Heart right ventricle (tissue), 16 donors: ENCODE measurements at regions not wholly inside any gene's neighbourhood (a gene's known extent, or its start where the extent isn't known, plus 50 kb on each side); places are given as distances from the start of the nearest gene placed in this dataset.
A peak's percentile ranks its signal among the peaks of the same experiment; 100 is the strongest.

Source experiments
- ATAC-seq, 8 donors: fragments of 200-7000 bp; cut with Tn5 transposase; one replicate each; pipeline ENCODE4 v1.9.1; 2020; ENCODE audit warnings: mild to moderate bottlenecking in 8 of 8, moderate library complexity in 8 of 8, moderate number of reproducible peaks in 1 of 8
- DNase-seq, 2 donors: peaks; one replicate each; pipeline ENCODE4 v3.0.0-alpha.2; 2020
- H3K27ac ChIP-seq, 10 donors: fragments of 200-600 bp; sonication (generic) in 2 of 10; one replicate each; pipeline versions ENCODE4 v1.5.0 to v1.8.0; 2020 to 2022; ENCODE audit warnings: mild to moderate bottlenecking in 3 of 10
- H3K27me3 ChIP-seq, 7 donors: fragments of 200-600 bp; one replicate each; pipeline ENCODE4 v1.8.0; 2021 to 2022; ENCODE audit warnings: mild to moderate bottlenecking in 2 of 7
- H3K36me3 ChIP-seq, 9 donors: fragments of 200-600 bp; sonication (generic) in 1 of 9; one replicate each; pipeline versions ENCODE4 v1.5.0 to v1.8.0; 2020 to 2022; ENCODE audit warnings: mild to moderate bottlenecking in 2 of 9
- H3K4me1 ChIP-seq, 9 donors: fragments of 200-600 bp; sonication (generic) in 1 of 9; one replicate each; pipeline versions ENCODE4 v1.5.0 to v1.8.0; 2020 to 2022; ENCODE audit warnings: mild to moderate bottlenecking in 4 of 9
- H3K4me3 ChIP-seq, 10 donors: fragments of 200-600 bp; sonication (generic) in 2 of 10; one replicate each; pipeline versions ENCODE4 v1.5.0 to v1.8.0; 2020 to 2022; ENCODE audit warnings: mild to moderate bottlenecking in 7 of 10, moderate library complexity in 2 of 10
- H3K9me3 ChIP-seq, 11 donors: fragments of 200-600 bp in 10 of 11; sonication (generic) in 2 of 11; one replicate each; pipeline versions ENCODE4 v1.5.0 to v1.8.0; 2013 to 2022; ENCODE audit warnings: mild to moderate bottlenecking in 2 of 11, control low read depth in 1 of 11, moderate library complexity in 1 of 11
- CTCF ChIP-seq, 9 donors: fragments of 200-600 bp; sonication (generic) in 2 of 9; IDR thresholded peaks; one replicate each; pipeline versions ENCODE4 v1.5.0 to v1.8.0; 2021 to 2022; ENCODE audit warnings: antibody characterized with exemption in 9 of 9, mild to moderate bottlenecking in 5 of 9, moderate library complexity in 1 of 9
- WGBS, 2 donors: extraction: QIAGEN DNeasy Blood & Tissue Kit; methylation state at CpG; one replicate each; pipeline ENCODE4 v1.1.7; 2013; ENCODE audit warnings: inconsistent platforms in 1 of 2; 5-methylcytosine and 5-hydroxymethylcytosine counted together
- intact Hi-C, 10 donors: fragments of 100-400 bp; cut with DNase I; formaldehyde crosslinking; loops; one replicate each; pipeline versions ENCODE4 v1.11.1 to v1.14.2; 2022
- donor health status: Arrhythmogenic right ventricular cardiomyopathy.
- donor health status: ischemic (EF 13 %, LVEDD 7.1; RV severe dilation, severe dysfunction).
- donor health status: healthy with polysubstance abuse.
- donor health status: DM: no; HTN: yes; CAD: no.
- donor health status: DM: no; HTN: no; CAD: no.
- donor health status: ischemic (EF 25% LVEDD 6.9; RV normal size, moderate dysfunction).
- donor health status: ischemic (EF 25% LVEDD 5.7; RV mildly dilated, moderate dysfunction).
- donor health status: healthy.
- donor health status: DM: yes; HTN: yes; CAD: no.
- donor health status: Ischemic cardiomyopathy.
- donor health status: ischemic (EF 35%, LVEDD 5.7; RV mildly dilated, moderate dysfunction).
- donor health status: nonischemic (EF 11% LVEDD 7.7; RV severe dilation, severe dysfunction).
- donor health status: DM: yes; HTN: yes; CAD: no.
- donor health status: PGD.
- donor health status: ischemic (EF 29% LVEDD 5.4; RV normal size, mild dysfunction).
- donor health status: nonischemic (EF 23%, LVEDD 6.1; RV moderate dilation, normal function).

- no peak for ATAC-seq
- intact Hi-C loops, result no loop called here
- TF ChIP-seq CTCF (IDR thresholded peaks at IDR 0.05), result no peak
- H3K36me3 ChIP-seq, result no peaks in the 10 kb centered on the region
- H3K4me3 ChIP-seq, result no peak overlapping the region
- no peaks in the 10 kb centered on the region for H3K4me1 ChIP-seq
- H3K27ac ChIP-seq, result no peak overlapping the region
- DNase-seq, result no peak
- H3K9me3 ChIP-seq, result peaks cover 0 to 6% (median 3%) of the 10 kb centered on the region in 11 donors
- H3K27me3 ChIP-seq, result peaks cover 0 to 16% (median 0%) of the 10 kb centered on the region in 7 donors
Measured at GRCh38 chr1:229098361-229098760, 172.6 kb upstream of the RAB4A start.

GRCh38 chr1:229098903-229099578 lies 171.9 kb upstream of the RAB4A start:
- H3K27me3 ChIP-seq, result peaks cover 0 to 16% (median 0%) of the 10 kb centered on the region in 7 donors
- DNase-seq, result no peak
- H3K27ac ChIP-seq, result no peak overlapping the region
- 75% methylated on average over 8 of the region's 8 CpGs for WGBS, 2 donors
- ATAC-seq, result no peak
- no peak for TF ChIP-seq CTCF (IDR thresholded peaks at IDR 0.05)
- no peaks in the 10 kb centered on the region for H3K4me1 ChIP-seq
- peaks cover 0 to 6% (median 3%) of the 10 kb centered on the region in 11 donors for H3K9me3 ChIP-seq
- no peaks in the 10 kb centered on the region for H3K36me3 ChIP-seq
- no peak overlapping the region for H3K4me3 ChIP-seq
- intact Hi-C loops, result no loop called here

DNA sequence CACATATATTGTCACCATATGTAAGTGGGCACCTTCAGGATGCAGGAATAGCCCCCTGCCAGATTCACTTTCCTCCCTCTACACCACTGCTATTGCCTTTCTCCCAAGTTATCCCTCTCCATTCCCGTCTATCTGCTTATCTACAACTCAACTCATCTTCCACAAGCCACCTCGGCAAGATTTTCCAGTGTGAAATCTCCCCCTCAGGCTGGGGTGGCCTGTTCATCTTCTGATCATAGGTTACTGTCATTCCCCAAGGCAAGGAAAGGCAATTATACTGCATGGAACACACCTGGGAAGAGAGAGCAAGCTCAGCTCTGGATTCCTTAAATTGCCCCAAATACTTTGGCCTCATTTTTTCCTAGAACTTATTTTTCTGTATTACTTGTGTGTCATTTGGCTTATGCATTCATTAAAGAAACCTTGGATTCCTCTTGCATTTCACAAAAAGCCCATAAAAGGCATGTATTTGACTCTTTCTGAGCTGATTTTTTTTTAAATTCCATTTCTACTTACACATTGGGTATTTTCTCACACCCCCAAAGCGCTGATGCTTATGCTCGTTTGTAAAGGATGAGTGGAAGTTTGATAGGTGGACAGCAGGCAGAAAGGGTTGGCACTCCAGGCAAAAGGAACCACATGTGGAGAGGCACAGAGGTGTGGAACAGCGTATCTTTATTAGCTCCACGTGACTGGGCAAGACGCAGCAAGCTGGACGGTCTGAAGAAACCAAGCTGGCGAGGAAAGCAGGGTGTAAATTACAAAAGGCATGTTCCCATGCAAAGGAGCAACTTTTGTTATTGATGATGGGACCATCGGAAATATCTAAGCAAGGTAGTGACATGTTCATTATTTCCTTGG lies 169.7 kb upstream of the RAB4A start:
- DNase-seq, result no peak
- ATAC-seq, result no peak
- intact Hi-C loops, result no loop called here
- H3K4me1 ChIP-seq, result no peaks in the 10 kb centered on the region
- WGBS, 2 donors, result 73 to 82% methylated on average over 10 of the region's 10 CpGs
- no peak overlapping the region for H3K4me3 ChIP-seq
- peaks cover 0 to 13% (median 0%) of the 10 kb centered on the region in 7 donors for H3K27me3 ChIP-seq
- peaks cover 0 to 6% (median 0%) of the 10 kb centered on the region in 11 donors for H3K9me3 ChIP-seq
- no peaks in the 10 kb centered on the region for H3K36me3 ChIP-seq
- no peak for TF ChIP-seq CTCF (IDR thresholded peaks at IDR 0.05)
- H3K27ac ChIP-seq, result no peak overlapping the region

DNA sequence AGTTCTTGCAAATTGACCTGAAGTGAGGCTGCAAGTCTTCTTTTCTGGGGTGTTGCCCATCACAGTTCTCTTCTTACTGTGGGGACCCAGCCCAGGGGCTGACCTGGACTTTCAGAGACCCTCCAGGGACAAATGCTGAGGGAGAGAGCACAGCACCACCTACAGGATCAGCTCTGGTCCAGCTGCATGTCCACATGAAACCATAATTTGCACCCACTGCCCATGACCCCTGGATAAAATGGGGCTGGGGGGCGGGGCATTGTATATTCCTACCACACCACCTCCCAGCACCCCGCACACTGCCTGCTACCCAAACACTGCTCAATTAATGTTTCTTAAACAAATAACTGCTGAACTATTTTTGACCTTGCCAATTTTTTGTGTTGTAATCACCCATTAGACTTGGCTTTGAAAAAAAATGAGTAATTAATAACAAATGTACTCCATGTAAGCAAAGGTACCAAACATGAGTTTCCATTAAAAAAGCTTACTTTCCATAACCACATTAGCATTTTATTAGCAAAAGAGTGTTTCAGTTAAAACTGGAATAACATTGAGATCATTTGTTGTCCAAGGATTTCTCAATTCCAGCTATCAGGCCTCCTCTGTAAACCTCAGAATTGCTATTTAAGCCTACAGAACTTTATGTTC lies 168.0 kb upstream of the RAB4A start:
- no peaks in the 10 kb centered on the region for H3K4me1 ChIP-seq
- DNase-seq (no peak), ATAC-seq (no peak)
- WGBS, 2 donors, result 88 to 94% methylated on average over 2 of the region's 2 CpGs
- intact Hi-C loops, result no loop called here
- peaks cover 0 to 19% (median 0%) of the 10 kb centered on the region in 7 donors for H3K27me3 ChIP-seq
- TF ChIP-seq CTCF (IDR thresholded peaks at IDR 0.05), result peak in 1 of 9 donors; percentile 9
- peaks cover 0 to 4% (median 0%) of the 10 kb centered on the region in 11 donors for H3K9me3 ChIP-seq
- no peak overlapping the region for H3K27ac ChIP-seq
- H3K36me3 ChIP-seq, result no peaks in the 10 kb centered on the region
- no peak overlapping the region for H3K4me3 ChIP-seq
